NCI-H1048 (cell line): ENCODE measurements at regions not wholly inside any gene's neighbourhood (a gene's known extent, or its start where the extent isn't known, plus 50 kb on each side); places are given as distances from the start of the nearest gene placed in this dataset.

Experiments used
- DNase-seq: peaks from one replicate; lab custom pipeline; 2025; lab: John Stamatoyannopoulos, UW

GRCh38 chr13:52975969-52976368 is 52.6 kb upstream of the OLFM4 start:
- no peak for DNase-seq

GRCh38 chr13:52975161-52975560 is 53.5 kb upstream of the OLFM4 start:
- DNase-seq, result no peak

GRCh38 chr13:52974711-52975110 is 53.9 kb upstream of the OLFM4 start:
- no peak for DNase-seq

GRCh38 chr13:52969373-52969772 is 59.2 kb upstream of the OLFM4 start:
- no peak for DNase-seq

GRCh38 chr13:52968074-52968700 is 60.4 kb upstream of the OLFM4 start:
- DNase-seq, result peak; percentile 26

- no peak for DNase-seq
Observed at GRCh38 chr13:52961987-52962386, 66.6 kb upstream of the OLFM4 start.

- no peak for DNase-seq
Observed at GRCh38 chr13:52961256-52961910, 67.2 kb upstream of the OLFM4 start.

- no peak for DNase-seq
Observed at GRCh38 chr13:52955472-52955874, 73.1 kb upstream of the OLFM4 start.

- DNase-seq, result no peak
Observed at GRCh38 chr13:52954838-52955237, 73.8 kb upstream of the OLFM4 start.

GRCh38 chr13:52950436-52950956 is 78.1 kb upstream of the OLFM4 start:
- DNase-seq, result no peak

- no peak for DNase-seq
Observed at GRCh38 chr13:52949742-52950141, 78.9 kb upstream of the OLFM4 start.

GRCh38 chr13:52949044-52949443 is 79.6 kb upstream of the OLFM4 start:
- DNase-seq, result no peak

GRCh38 chr13:52947921-52948373 is 80.7 kb upstream of the OLFM4 start:
- DNase-seq, result no peak

GRCh38 chr13:52945348-52945747 is 83.3 kb upstream of the OLFM4 start:
- no peak for DNase-seq

- no peak for DNase-seq
Observed at GRCh38 chr13:52944697-52945096, 83.9 kb upstream of the OLFM4 start.

- no peak for DNase-seq
Observed at GRCh38 chr13:52938065-52938464, 89.6 kb upstream of the PCDH8 start.

GRCh38 chr13:52936806-52937205 is 88.4 kb upstream of the PCDH8 start:
- no peak for DNase-seq

- no peak for DNase-seq
Observed at GRCh38 chr13:52934258-52934657, 85.8 kb upstream of the PCDH8 start.

- DNase-seq, result no peak
Observed at GRCh38 chr13:52933547-52934210, 85.2 kb upstream of the PCDH8 start.

GRCh38 chr13:52933099-52933498 is 84.7 kb upstream of the PCDH8 start:
- no peak for DNase-seq

GRCh38 chr13:52932649-52933048 is 84.2 kb upstream of the PCDH8 start:
- DNase-seq, result no peak

GRCh38 chr13:52931539-52932431 is 83.3 kb upstream of the PCDH8 start:
- DNase-seq, result no peak
